ENCODE measurements at regions not wholly inside any gene's neighbourhood (a gene's known extent, or its start where the extent isn't known, plus 50 kb on each side); places are given as distances from the start of the nearest gene placed in this dataset.
"Not testable (repeated sequence)": the region's sequence is repeated elsewhere in the genome, so short reads cannot be mapped to it uniquely, and the experiment has no call there.

GRCh38 chr9:30536494-30536893 is 1847.9 kb upstream of the ACO1 start:
- no peak for TF ChIP-seq CTCF (conservative IDR thresholded peaks at IDR 0.05; ENCODE audit: low read length)
- no peak for DNase-seq (ENCODE audit: low read depth)
- H3K4me3 ChIP-seq (ENCODE audit: low read length): no peak overlapping the region

GRCh38 chr9:30539696-30540095 is 1844.7 kb upstream of the ACO1 start:
- DNase-seq (ENCODE audit: low read depth); H3K4me3 ChIP-seq (ENCODE audit: low read length): not testable (repeated sequence)

GRCh38 chr9:30574355-30575151 is 1809.9 kb upstream of the ACO1 start:
- DNase-seq (ENCODE audit: low read depth): no peak
- H3K4me3 ChIP-seq (ENCODE audit: low read length): no peak overlapping the region
- TF ChIP-seq CTCF (conservative IDR thresholded peaks at IDR 0.05; ENCODE audit: low read length): no peak

GRCh38 chr9:30575218-30575617 is 1809.2 kb upstream of the ACO1 start:
- DNase-seq (ENCODE audit: low read depth): no peak
- no peak overlapping the region for H3K4me3 ChIP-seq (ENCODE audit: low read length)
- no peak for TF ChIP-seq CTCF (conservative IDR thresholded peaks at IDR 0.05; ENCODE audit: low read length)

- no peak overlapping the region for H3K4me3 ChIP-seq (ENCODE audit: low read length)
- DNase-seq (ENCODE audit: low read depth): no peak
- no peak for TF ChIP-seq CTCF (conservative IDR thresholded peaks at IDR 0.05; ENCODE audit: low read length)
Observed at GRCh38 chr9:30575691-30576090, 1808.8 kb upstream of the ACO1 start.

- DNase-seq (ENCODE audit: low read depth): no peak
- TF ChIP-seq CTCF (conservative IDR thresholded peaks at IDR 0.05; ENCODE audit: low read length): no peak
- no peak overlapping the region for H3K4me3 ChIP-seq (ENCODE audit: low read length)
Observed at GRCh38 chr9:30579810-30580209, 1804.6 kb upstream of the ACO1 start.

- no peak for TF ChIP-seq CTCF (conservative IDR thresholded peaks at IDR 0.05; ENCODE audit: low read length)
- DNase-seq (ENCODE audit: low read depth): no peak
- H3K4me3 ChIP-seq (ENCODE audit: low read length): no peak overlapping the region
Observed at GRCh38 chr9:30582240-30582639, 1802.2 kb upstream of the ACO1 start.

Data from AG10803 (cell line).